NCI-H524 (cell line): ENCODE measurements at regions not wholly inside any gene's neighbourhood (a gene's known extent, or its start where the extent isn't known, plus 50 kb on each side); places are given as distances from the start of the nearest gene placed in this dataset.
"Not testable (repeated sequence)": the region's sequence is repeated elsewhere in the genome, so short reads cannot be mapped to it uniquely, and the experiment has no call there.

Source experiments
- DNase-seq, 2 experiments: peaks; one replicate each; lab custom pipeline; 2025; lab: John Stamatoyannopoulos, UW

DNA sequence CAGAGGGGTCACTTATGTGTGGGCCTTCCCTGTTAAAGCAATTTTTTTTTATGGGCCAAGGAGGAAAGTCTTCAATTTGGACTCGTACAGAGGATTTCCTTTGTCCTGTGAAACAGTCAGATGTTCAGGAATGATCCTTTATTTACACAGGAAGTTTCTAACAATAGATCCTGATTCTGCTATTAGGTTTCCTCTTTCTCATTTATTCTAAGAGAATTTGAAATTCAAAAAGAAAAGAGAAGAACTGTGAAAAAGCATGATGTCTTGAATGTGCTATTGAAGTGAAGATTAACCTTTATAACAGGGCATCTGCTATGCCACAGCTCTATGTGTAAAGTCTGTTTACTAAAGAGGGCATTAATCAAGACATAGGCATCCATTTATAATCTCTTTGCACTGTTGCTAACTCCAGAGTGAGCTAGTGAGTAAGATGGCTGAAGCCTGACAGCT, 105.3 kb upstream of the FAM98A start:
- DNase-seq = no peak

DNA sequence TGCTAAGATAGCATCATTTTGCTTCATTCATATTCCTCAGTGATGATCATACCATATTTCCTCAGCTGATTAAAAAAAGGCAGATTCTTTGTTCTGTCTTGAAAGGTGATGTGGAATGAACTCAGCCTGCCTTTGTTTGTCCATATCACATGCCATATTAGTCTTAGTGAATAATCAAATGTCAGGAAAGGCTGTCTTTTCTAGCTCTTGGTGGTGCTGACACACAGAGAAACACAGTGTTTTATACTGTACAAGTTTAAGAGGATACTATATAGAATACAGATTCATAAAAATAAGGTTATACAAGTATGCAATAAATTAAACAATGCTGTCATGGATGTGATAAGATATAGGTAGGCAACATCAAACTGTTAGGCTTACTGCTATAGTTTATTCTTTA, 97.1 kb upstream of the FAM98A start:
- DNase-seq = no peak

- no peak for DNase-seq
These were observed 95.8 kb upstream of the FAM98A start for GRCh38 chr2:33694904-33695303.

GRCh38 chr2:33690686-33691085, 91.6 kb upstream of the FAM98A start:
- not testable (repeated sequence) for DNase-seq

DNA sequence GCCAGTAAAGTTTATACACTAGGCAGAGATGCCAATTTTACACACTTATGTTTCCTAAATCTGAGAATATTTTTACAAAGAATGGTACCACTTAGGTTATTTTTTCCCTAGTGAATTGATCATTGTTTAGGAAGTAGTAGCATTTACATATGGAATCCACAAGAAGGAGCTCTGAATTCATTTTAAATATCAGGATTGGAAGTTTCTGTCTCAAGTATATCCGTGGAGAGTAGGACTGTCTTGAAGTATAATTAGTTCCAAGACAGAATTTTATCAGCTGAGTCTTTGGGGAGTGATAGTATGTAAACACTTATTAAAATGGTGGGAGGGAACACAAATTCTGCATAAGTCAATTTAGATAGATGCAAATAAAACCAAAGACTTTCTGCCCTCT, 82.3 kb upstream of the FAM98A start:
- DNase-seq = peak in 1 of 2 experiments; percentile 42

DNA sequence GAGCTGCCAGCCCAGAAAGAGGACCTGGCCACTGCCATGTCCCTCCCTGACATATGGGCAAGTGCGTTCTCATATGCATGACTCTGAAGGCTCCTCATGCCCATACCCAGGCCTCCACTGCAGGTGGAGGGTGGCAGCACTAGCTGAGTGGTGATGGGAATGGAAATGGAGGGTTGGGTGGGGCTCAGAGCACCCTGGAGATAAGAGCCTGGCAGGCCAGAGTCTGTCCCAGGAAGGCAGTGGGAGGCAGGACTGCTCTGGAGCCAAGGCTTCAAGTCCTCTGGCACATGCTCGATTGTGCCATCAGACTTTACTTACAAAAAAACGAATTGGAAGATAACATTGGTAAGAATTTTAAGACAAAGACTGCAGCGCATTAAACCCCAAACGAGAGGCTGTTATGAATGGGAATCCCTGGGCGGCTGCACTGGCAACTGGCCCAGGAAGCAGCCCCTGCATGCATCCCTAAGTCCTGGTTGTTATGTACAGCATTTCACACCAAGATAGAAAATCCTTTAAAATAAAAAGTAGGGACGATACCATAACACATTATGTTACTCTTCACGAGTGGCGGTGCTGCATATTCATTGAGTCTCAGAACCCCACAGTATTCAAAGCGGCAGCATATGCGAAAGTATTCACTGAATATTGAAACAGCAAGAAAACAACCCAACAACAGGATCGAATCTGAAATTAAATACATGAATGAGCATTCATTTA, 81.7 kb upstream of the FAM98A start:
- DNase-seq = no peak

- DNase-seq = no peak
These were observed 79.3 kb upstream of the FAM98A start for GRCh38 chr2:33678436-33678835.

DNA sequence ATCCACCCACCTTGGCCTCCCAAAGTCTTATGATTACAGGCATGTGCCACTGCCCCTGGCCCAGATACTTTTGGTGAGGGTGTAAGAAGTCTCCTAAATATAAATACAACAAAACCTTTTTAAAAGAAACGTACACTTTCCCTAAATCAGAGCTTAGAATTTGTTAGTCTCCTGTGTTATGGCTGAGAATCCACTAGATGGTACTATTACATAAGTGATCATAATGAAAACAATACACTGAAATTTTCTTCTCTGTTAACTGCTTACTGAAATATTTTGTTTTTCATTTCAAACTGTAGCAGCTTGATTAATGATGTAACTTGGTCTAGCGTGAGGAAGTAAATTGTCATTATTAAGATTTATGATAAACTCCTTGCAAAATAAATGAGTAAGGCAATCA, 74.8 kb upstream of the FAM98A start:
- DNase-seq = peak in 1 of 2 experiments; percentile 13

GRCh38 chr2:33672896-33673295, 73.8 kb upstream of the FAM98A start:
- DNase-seq = no peak

GRCh38 chr2:33672389-33672788, 73.3 kb upstream of the FAM98A start:
- no peak for DNase-seq

DNA sequence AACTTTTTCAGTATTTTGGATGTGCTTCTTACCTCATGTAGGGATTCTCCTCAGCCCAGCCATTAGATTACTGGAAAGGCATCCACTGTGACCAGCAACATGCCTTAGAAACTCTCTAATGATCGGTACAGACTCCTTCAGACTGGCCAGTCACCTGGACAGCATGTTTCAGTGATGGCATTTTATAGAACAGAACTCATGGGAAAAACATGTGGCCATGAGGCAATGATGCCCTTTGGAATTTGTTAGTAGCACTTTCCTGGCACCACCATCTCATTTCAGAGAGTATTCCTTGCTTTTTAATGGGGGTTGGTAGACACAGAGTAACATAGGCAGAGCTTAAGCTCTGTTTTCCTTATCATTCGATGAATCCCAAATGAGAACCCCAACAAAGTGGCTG, 72.1 kb upstream of the FAM98A start:
- no peak for DNase-seq

- DNase-seq = no peak
These were observed 71.4 kb upstream of the FAM98A start for GRCh38 chr2:33670392-33670937.

- DNase-seq = no peak
These were observed 67.8 kb upstream of the FAM98A start for GRCh38 chr2:33666879-33667278.

DNA sequence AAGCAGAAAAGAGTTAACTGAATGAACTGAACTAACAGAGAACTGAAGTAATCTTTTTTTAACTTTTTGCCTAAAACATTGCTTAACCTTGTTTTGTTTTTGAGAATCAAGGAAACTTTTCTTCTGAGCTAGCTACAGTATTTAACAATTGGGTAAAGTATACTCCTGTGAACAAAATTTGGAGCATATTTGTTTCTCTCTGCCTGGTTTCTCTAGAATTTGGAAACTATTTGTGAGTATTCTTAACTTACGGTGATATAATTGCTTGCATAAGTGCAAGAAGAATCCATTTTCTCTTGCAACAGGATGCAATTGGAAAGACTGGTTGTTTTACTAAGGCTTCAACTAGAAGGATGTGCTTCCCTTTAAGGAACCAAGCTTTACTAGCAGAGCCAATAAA, 65.9 kb upstream of the FAM98A start:
- DNase-seq = no peak

GRCh38 chr2:33660416-33661123, 61.5 kb upstream of the FAM98A start:
- DNase-seq = no peak

DNA sequence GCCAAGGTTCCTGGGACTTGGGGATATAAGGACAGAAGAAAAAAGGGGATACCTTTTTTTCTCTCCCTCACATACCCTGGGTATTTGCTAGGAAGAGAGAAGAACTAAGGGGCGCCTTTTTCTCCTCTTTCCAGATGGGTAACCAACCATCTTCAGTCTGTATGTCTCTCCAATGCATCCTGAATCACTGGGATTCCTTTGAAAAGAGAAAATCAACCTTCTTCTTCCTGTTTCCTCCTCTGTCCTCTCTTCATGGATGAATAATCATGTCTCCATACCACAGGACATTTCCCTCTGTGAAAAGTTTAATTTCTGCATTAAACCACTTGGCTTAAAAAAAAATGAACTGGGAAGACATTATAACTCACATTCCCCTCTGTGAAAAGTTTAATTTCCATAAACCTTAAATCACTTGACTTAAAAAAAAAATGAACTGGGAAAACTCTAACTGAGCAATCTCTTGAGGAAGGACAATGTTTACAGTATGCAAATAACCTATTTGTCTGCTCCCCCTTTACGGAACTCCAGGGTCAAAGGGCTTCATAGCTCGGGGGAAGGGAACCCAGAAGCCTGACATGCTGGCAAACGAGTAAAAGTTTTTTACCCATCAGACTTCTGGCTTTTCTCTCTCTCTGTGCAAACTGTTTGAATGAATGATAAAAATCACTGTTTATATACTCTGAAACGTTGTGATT, 56.7 kb upstream of the FAM98A start:
- DNase-seq = no peak

DNA sequence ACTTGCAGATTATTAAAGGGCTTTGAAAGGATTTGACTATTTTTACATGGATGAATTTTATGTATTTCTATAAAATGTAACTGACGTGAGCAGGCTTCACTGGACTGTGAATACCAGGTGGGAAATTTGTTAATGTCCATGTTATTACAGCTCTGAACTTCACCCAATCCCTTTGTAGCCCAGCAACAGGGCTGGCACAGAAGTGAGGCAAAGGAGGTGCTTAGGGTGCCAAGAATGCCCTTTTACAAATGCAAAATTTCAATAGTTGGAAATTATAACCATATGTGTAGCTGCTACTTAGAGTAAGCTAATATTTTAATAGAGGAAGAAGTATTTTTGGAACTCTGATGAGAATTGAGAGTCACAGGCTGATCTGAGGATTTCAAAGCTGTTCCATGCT, 53.7 kb upstream of the FAM98A start:
- no peak for DNase-seq

DNA sequence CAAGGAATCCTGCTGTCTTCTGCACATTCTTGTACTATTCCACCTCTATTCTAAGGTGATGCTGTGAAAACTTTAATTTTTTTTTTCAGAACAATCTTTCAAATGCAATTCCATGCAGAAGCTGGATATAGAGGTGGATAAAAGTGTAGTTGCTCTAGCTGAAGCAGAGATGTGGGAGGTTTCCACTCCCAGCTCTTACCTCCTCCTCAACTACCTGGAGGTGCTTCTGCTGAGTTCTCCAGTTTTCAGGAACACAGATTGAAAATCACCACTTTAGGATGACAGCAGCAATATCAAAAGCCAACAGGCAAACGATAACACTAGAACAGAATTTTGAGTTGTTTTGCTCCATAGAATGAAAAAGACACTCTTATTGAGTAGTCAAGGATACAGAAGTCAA, 51.1 kb upstream of the FAM98A start:
- no peak for DNase-seq
